NCI-H1436 (cell line): ENCODE measurements at regions not wholly inside any gene's neighbourhood (a gene's known extent, or its start where the extent isn't known, plus 50 kb on each side); places are given as distances from the start of the nearest gene placed in this dataset.

Experiments
- DNase-seq: peaks from one replicate; lab custom pipeline; 2025; lab: John Stamatoyannopoulos, UW

DNA sequence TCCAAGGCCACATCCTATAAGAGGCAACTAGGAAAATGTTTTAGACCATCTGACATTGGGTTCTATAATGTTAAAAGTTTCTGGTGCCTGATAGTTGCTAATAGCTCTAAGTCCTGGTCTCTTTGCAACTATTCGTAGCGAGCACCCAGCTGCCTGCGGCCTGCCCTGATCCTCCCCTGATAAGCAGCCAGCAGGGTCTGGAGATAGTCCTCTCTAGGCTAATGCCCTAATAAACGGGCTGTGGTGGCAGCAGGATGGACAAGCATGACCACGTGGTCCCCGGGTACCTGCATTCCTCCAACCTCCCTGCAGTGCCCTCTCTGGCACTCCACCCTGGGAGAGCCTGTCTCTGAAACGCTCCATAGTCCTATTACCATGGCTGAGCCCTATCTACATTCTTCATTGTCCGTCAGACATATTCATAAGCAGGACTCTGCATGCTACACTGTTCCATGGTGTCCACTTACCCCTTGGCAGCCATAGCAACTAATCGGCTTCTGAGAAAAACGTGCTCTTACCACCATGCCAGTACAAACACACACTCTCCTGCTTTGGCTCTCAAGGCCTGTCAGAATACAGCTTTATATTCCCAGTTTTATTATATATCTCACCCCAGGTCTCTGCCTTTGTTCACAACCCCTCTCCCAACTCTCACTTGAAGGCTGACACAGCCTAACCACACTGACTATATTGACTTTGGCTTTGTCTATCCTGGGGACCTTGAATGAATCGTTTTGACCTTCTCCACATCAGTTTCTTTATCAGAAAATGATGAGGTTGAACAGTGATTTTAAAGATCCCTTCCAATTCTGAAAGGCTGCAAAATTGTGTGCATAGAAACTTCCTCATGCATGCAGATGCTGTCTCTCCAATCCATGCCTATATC lies 49.9 kb upstream of the DAPK1 start:
- DNase-seq: no peak
